ENCODE measurements at regions not wholly inside any gene's neighbourhood (a gene's known extent, or its start where the extent isn't known, plus 50 kb on each side); places are given as distances from the start of the nearest gene placed in this dataset.

- no peak for DNase-seq (ENCODE audit: low read depth)
- TF ChIP-seq CTCF (conservative IDR thresholded peaks at IDR 0.05; ENCODE audit: low read depth, low read length): no peak
- no peak overlapping the region for H3K4me3 ChIP-seq (ENCODE audit: low read depth, low read length)
Measured at GRCh38 chr18:70683263-70683662, 394.4 kb downstream of the SOCS6 start.

GRCh38 chr18:70674896-70675295 is 386.1 kb downstream of the SOCS6 start:
- DNase-seq (ENCODE audit: low read depth): no peak
- H3K4me3 ChIP-seq (ENCODE audit: low read depth, low read length): no peak overlapping the region
- TF ChIP-seq CTCF (conservative IDR thresholded peaks at IDR 0.05; ENCODE audit: low read depth, low read length): no peak

GRCh38 chr18:70673831-70674230 is 385.0 kb downstream of the SOCS6 start:
- TF ChIP-seq CTCF (conservative IDR thresholded peaks at IDR 0.05; ENCODE audit: low read depth, low read length): no peak
- no peak for DNase-seq (ENCODE audit: low read depth)
- H3K4me3 ChIP-seq (ENCODE audit: low read depth, low read length): no peak overlapping the region

GRCh38 chr18:70672581-70672980 is 383.7 kb downstream of the SOCS6 start:
- no peak for TF ChIP-seq CTCF (conservative IDR thresholded peaks at IDR 0.05; ENCODE audit: low read depth, low read length)
- H3K4me3 ChIP-seq (ENCODE audit: low read depth, low read length): no peak overlapping the region
- no peak for DNase-seq (ENCODE audit: low read depth)

GRCh38 chr18:70671889-70672565 is 383.2 kb downstream of the SOCS6 start:
- H3K4me3 ChIP-seq (ENCODE audit: low read depth, low read length): no peak overlapping the region
- DNase-seq (ENCODE audit: low read depth): no peak
- TF ChIP-seq CTCF (conservative IDR thresholded peaks at IDR 0.05; ENCODE audit: low read depth, low read length): no peak

- no peak overlapping the region for H3K4me3 ChIP-seq (ENCODE audit: low read depth, low read length)
- no peak for TF ChIP-seq CTCF (conservative IDR thresholded peaks at IDR 0.05; ENCODE audit: low read depth, low read length)
Measured at GRCh38 chr18:70666936-70667335, 378.1 kb downstream of the SOCS6 start.

GRCh38 chr18:70663141-70663540 is 374.3 kb downstream of the SOCS6 start:
- no peak for TF ChIP-seq CTCF (conservative IDR thresholded peaks at IDR 0.05; ENCODE audit: low read depth, low read length)
- H3K4me3 ChIP-seq (ENCODE audit: low read depth, low read length): no peak overlapping the region
- DNase-seq (ENCODE audit: low read depth): peak; percentile 18

More at GRCh38 chr18:70666936-70667335, 378.1 kb downstream of the SOCS6 start:
- no peak for DNase-seq (ENCODE audit: low read depth)

Data from choroid plexus epithelial cell (primary cell).